SK-N-SH treated with all-trans-retinoic acid at 6 μM for 48 hours (cell line): ENCODE measurements at regions not wholly inside any gene's neighbourhood (a gene's known extent, or its start where the extent isn't known, plus 50 kb on each side); places are given as distances from the start of the nearest gene placed in this dataset.

ENCODE experiments used
- ATAC-seq: fragments of 200-7000 bp; cut with Tn5 transposase; 3 replicates; pipeline ENCODE4 v1.9.1; 2020; ENCODE audit warnings: mild to moderate bottlenecking, moderate library complexity
- ARNTL ChIP-seq: fragments of 450-650 bp; formaldehyde crosslinking; IDR thresholded peaks from 2 replicates; pipeline ENCODE4 v1.5.0; 2020; ENCODE audit warnings: low read depth, mild to moderate bottlenecking, moderate library complexity, borderline replicate concordance
- BACH2 ChIP-seq: fragments of 250-450 bp; sonication (Bioruptor Pico); IDR thresholded peaks from 2 replicates; pipeline ENCODE4 v1.9.0; 2021; ENCODE audit warnings: mild to moderate bottlenecking, borderline replicate concordance
- CSDC2 ChIP-seq: fragments of 250-450 bp; sonication (Bioruptor Pico); IDR thresholded peaks from 2 replicates; pipeline ENCODE4 v1.5.0; 2020; ENCODE audit warnings: mild to moderate bottlenecking, moderate library complexity
- CSRNP3 ChIP-seq: fragments of 250-450 bp; sonication (Bioruptor Pico); IDR thresholded peaks from 2 replicates; pipeline ENCODE4 v1.5.1; 2021; ENCODE audit warnings: mild to moderate bottlenecking, moderate library complexity
- ISL1 ChIP-seq: fragments of 250-450 bp; sonication (Bioruptor Pico); IDR thresholded peaks from 2 replicates; pipeline ENCODE4 v2.1.2; 2022; ENCODE audit warnings: mild to moderate bottlenecking, moderate library complexity
- PATZ1 ChIP-seq: fragments of 250-450 bp; sonication (Bioruptor Pico); IDR thresholded peaks from 2 replicates; pipeline ENCODE4 v1.8.0; 2020; ENCODE audit warnings: mild to moderate bottlenecking, moderate library complexity, borderline replicate concordance
- POU6F1 ChIP-seq: fragments of 250-450 bp; sonication (Bioruptor Pico); IDR thresholded peaks from 2 replicates; pipeline ENCODE4 v1.8.0; 2021; ENCODE audit warnings: low read depth, mild to moderate bottlenecking, moderate library complexity, borderline replicate concordance
- PPARA ChIP-seq: fragments of 250-450 bp; sonication (Bioruptor Pico); IDR thresholded peaks from 2 replicates; pipeline ENCODE4 v1.5.0; 2020; ENCODE audit warnings: mild to moderate bottlenecking, borderline replicate concordance
- RARB ChIP-seq: fragments of 250-450 bp; sonication (Bioruptor Pico); IDR thresholded peaks from 2 replicates; pipeline ENCODE4 v1.8.0; 2021; ENCODE audit warnings: mild to moderate bottlenecking, moderate library complexity
- SNAI2 ChIP-seq: fragments of 250-450 bp; sonication (Bioruptor Pico); IDR thresholded peaks from 2 replicates; pipeline ENCODE4 v1.5.0; 2020; ENCODE audit warnings: mild to moderate bottlenecking, moderate library complexity
- TCF4 ChIP-seq: fragments of 250-450 bp; sonication (Bioruptor Pico); IDR thresholded peaks from 2 replicates; pipeline ENCODE4 v1.8.0; 2021; ENCODE audit warnings: mild to moderate bottlenecking, moderate library complexity, borderline replicate concordance
- TOX ChIP-seq: fragments of 250-450 bp; sonication (Bioruptor Pico); IDR thresholded peaks from 2 replicates; pipeline ENCODE4 v1.8.0; 2021; ENCODE audit warnings: mild to moderate bottlenecking, moderate library complexity, borderline replicate concordance
- TSHZ2 ChIP-seq: fragments of 250-450 bp; sonication (Bioruptor Pico); IDR thresholded peaks from 2 replicates; pipeline ENCODE4 v1.5.0; 2020; ENCODE audit warnings: mild to moderate bottlenecking, moderate library complexity
- ZC3H10 ChIP-seq: fragments of 250-450 bp; sonication (Bioruptor Pico); IDR thresholded peaks from 2 replicates; pipeline ENCODE4 v1.5.1; 2021; ENCODE audit warnings: mild to moderate bottlenecking, moderate library complexity
- ZFP3 ChIP-seq: fragments of 250-450 bp; sonication (Bioruptor Pico); IDR thresholded peaks from 2 replicates; pipeline ENCODE4 v1.5.0; 2020; ENCODE audit warnings: mild to moderate bottlenecking, moderate library complexity
- ZFP30 ChIP-seq: fragments of 450-650 bp; formaldehyde crosslinking; IDR thresholded peaks from 2 replicates; pipeline ENCODE4 v1.5.0; 2022; ENCODE audit warnings: mild to moderate bottlenecking, moderate library complexity
- ZNF70 ChIP-seq: fragments of 450-650 bp; formaldehyde crosslinking; IDR thresholded peaks from 2 replicates; pipeline ENCODE4 v1.5.0; 2020; ENCODE audit warnings: mild to moderate bottlenecking, moderate library complexity
- ZNF8 ChIP-seq: fragments of 450-650 bp; formaldehyde crosslinking; IDR thresholded peaks from 2 replicates; pipeline ENCODE4 v1.5.0; 2020; ENCODE audit warnings: mild to moderate bottlenecking, moderate library complexity

- no peak for ATAC-seq
- TF ChIP-seq TCF4 (CRISPR knock-in tag) (no peak), ZNF70 (CRISPR knock-in tag) (no peak), ARNTL (CRISPR knock-in tag) (no peak), TOX (no peak), ISL1 (CRISPR knock-in tag) (no peak), SNAI2 (no peak), TSHZ2 (CRISPR knock-in tag) (no peak), ZFP30 (CRISPR knock-in tag) (no peak), BACH2 (CRISPR knock-in tag) (no peak), ZFP3 (no peak), PATZ1 (CRISPR knock-in tag) (no peak)
Observed at GRCh38 chr1:83717785-83718184, 281.1 kb downstream of the TTLL7 start.

- no peak for TF ChIP-seq ZC3H10 (CRISPR knock-in tag)
- TF ChIP-seq ARNTL (CRISPR knock-in tag), result no peak
- TF ChIP-seq PATZ1 (CRISPR knock-in tag), result no peak
- no peak for TF ChIP-seq ZNF8
- no peak for TF ChIP-seq RARB
- TF ChIP-seq TCF4 (CRISPR knock-in tag), result no peak
- no peak for TF ChIP-seq PPARA
- no peak for TF ChIP-seq CSRNP3 (CRISPR knock-in tag)
- no peak for TF ChIP-seq ISL1 (CRISPR knock-in tag)
- TF ChIP-seq, all 23 proteins: peak for 0
- no peak for ATAC-seq
Observed at GRCh38 chr1:83716641-83717040, 282.3 kb downstream of the TTLL7 start.

GRCh38 chr1:83715550-83715949, 283.4 kb downstream of the TTLL7 start:
- ATAC-seq, result no peak; the same call in 2 of the 3 replicates

More at GRCh38 chr1:83715550-83715949, 283.4 kb downstream of the TTLL7 start:
- TF ChIP-seq POU6F1 (CRISPR knock-in tag) (no peak), TCF4 (CRISPR knock-in tag) (no peak), CSDC2 (CRISPR knock-in tag) (no peak), PATZ1 (CRISPR knock-in tag) (no peak), RARB (no peak), ZFP30 (CRISPR knock-in tag) (0 out of 2 replicates have a peak, but pooled peaks have one; percentile 13)
- TF ChIP-seq, all 23 proteins: peak for 1
